ENCODE measurements at regions not wholly inside any gene's neighbourhood (a gene's known extent, or its start where the extent isn't known, plus 50 kb on each side); places are given as distances from the start of the nearest gene placed in this dataset.

- H3K4me1 Mint-ChIP-seq: no peaks in the 10 kb centered on the region
- no peak overlapping the region for H3K4me3 Mint-ChIP-seq
- H3K27me3 Mint-ChIP-seq (ENCODE audit: low read depth): no peaks in the 10 kb centered on the region
- no peak overlapping the region for H3K27ac Mint-ChIP-seq (ENCODE audit: unreplicated experiment)
- DNase-seq (ENCODE audit: low read depth, low spot score): no peak
- no peaks in the 10 kb centered on the region for H3K36me3 Mint-ChIP-seq (ENCODE audit: low read depth)
- TF ChIP-seq CTCF (conservative IDR thresholded peaks at IDR 0.05): no peak
- peaks cover 30% of the 10 kb centered on the region for H3K9me3 Mint-ChIP-seq
These were observed 1022.6 kb downstream of the KCNMA1 start for GRCh38 chr10:76615049-76615448.

All from neural crest cell (in vitro differentiated cells).